Ishikawa (cell line): ENCODE measurements at regions not wholly inside any gene's neighbourhood (a gene's known extent, or its start where the extent isn't known, plus 50 kb on each side); places are given as distances from the start of the nearest gene placed in this dataset.

Experiments
- CEBPB ChIP-seq: IDR thresholded peaks from 2 replicates; pipeline ENCODE4 v1.6.1; 2012
- CREB1 ChIP-seq: IDR thresholded peaks from 2 replicates; pipeline ENCODE4 v1.6.1; 2012; ENCODE audit warnings: low read depth
- EGR1 ChIP-seq: IDR thresholded peaks from 2 replicates; pipeline ENCODE4 v1.6.1; 2012
- EP300 ChIP-seq: IDR thresholded peaks from 2 replicates; pipeline ENCODE4 v1.6.1; 2012; ENCODE audit warnings: borderline replicate concordance
- FOXM1 ChIP-seq: IDR thresholded peaks from 2 replicates; pipeline ENCODE4 v1.6.1; 2012; ENCODE audit warnings: low read depth, borderline replicate concordance
- MAX ChIP-seq: IDR thresholded peaks from 2 replicates; pipeline ENCODE4 v1.6.1; 2012
- NFIC ChIP-seq: IDR thresholded peaks from 2 replicates; pipeline ENCODE4 v1.6.1; 2012
- RAD21 ChIP-seq: IDR thresholded peaks from 2 replicates; pipeline ENCODE4 v1.6.1; 2012; ENCODE audit warnings: low read depth
- REST ChIP-seq: IDR thresholded peaks from 2 replicates; pipeline ENCODE4 v1.6.1; 2012; ENCODE audit warnings: low read depth, mild to moderate bottlenecking
- TAF1 ChIP-seq: IDR thresholded peaks from 2 replicates; pipeline ENCODE4 v1.6.1; 2012; ENCODE audit warnings: low read depth, mild to moderate bottlenecking
- TCF12 ChIP-seq: IDR thresholded peaks from 2 replicates; pipeline ENCODE4 v1.6.1; 2012; ENCODE audit warnings: low read depth
- TEAD4 ChIP-seq: IDR thresholded peaks from 2 replicates; pipeline ENCODE4 v1.6.1; 2012
- USF1 ChIP-seq: IDR thresholded peaks from 2 replicates; pipeline ENCODE4 v1.6.1; 2012
- YY1 ChIP-seq: IDR thresholded peaks from 2 replicates; pipeline ENCODE4 v1.6.1; 2012; ENCODE audit warnings: low read depth
- ZBTB7A ChIP-seq: IDR thresholded peaks from 2 replicates; pipeline ENCODE4 v1.6.1; 2012; ENCODE audit warnings: low read depth

GRCh38 chr1:199858171-199858570, 169.3 kb upstream of the NR5A2 start:
- TF ChIP-seq RAD21, result no peak
- TF ChIP-seq NFIC, result no peak
- TF ChIP-seq CREB1, result no peak
- no peak for TF ChIP-seq CEBPB
- TF ChIP-seq REST, result no peak
- no peak for TF ChIP-seq FOXM1
- no peak for TF ChIP-seq EP300
- no peak for TF ChIP-seq TCF12
- TF ChIP-seq EGR1, result no peak
- TF ChIP-seq MAX, result no peak
- TF ChIP-seq YY1, result no peak
- TF ChIP-seq USF1, result no peak

GRCh38 chr1:199858856-199859255, 168.7 kb upstream of the NR5A2 start:
- TF ChIP-seq REST, result no peak
- no peak for TF ChIP-seq RAD21
- no peak for TF ChIP-seq EP300
- TF ChIP-seq ZBTB7A, result no peak
- TF ChIP-seq CREB1, result no peak
- no peak for TF ChIP-seq YY1
- no peak for TF ChIP-seq CEBPB
- no peak for TF ChIP-seq NFIC
- TF ChIP-seq FOXM1, result no peak
- no peak for TF ChIP-seq TCF12
- TF ChIP-seq TEAD4, result no peak
- no peak for TF ChIP-seq MAX
- TF ChIP-seq EGR1, result no peak

GRCh38 chr1:199859491-199859933, 168.0 kb upstream of the NR5A2 start:
- no peak for TF ChIP-seq TEAD4
- no peak for TF ChIP-seq NFIC
- no peak for TF ChIP-seq TAF1
- TF ChIP-seq FOXM1, result no peak
- TF ChIP-seq RAD21, result no peak
- no peak for TF ChIP-seq TCF12
- no peak for TF ChIP-seq USF1
- TF ChIP-seq REST, result no peak

- TF ChIP-seq CEBPB, result no peak
- TF ChIP-seq YY1, result no peak
- no peak for TF ChIP-seq CREB1
- no peak for TF ChIP-seq RAD21
- no peak for TF ChIP-seq TEAD4
- TF ChIP-seq NFIC, result no peak
- TF ChIP-seq USF1, result no peak
- TF ChIP-seq FOXM1, result no peak
- no peak for TF ChIP-seq ZBTB7A
- TF ChIP-seq TCF12, result no peak
- TF ChIP-seq MAX, result no peak
- no peak for TF ChIP-seq TAF1
- no peak for TF ChIP-seq EP300
- no peak for TF ChIP-seq EGR1
- no peak for TF ChIP-seq REST
Measured at GRCh38 chr1:199861020-199861795, 166.3 kb upstream of the NR5A2 start.
